ENCODE measurements at regions not wholly inside any gene's neighbourhood (a gene's known extent, or its start where the extent isn't known, plus 50 kb on each side); places are given as distances from the start of the nearest gene placed in this dataset.
"Not testable (repeated sequence)": the region's sequence is repeated elsewhere in the genome, so short reads cannot be mapped to it uniquely, and the experiment has no call there.

DNA sequence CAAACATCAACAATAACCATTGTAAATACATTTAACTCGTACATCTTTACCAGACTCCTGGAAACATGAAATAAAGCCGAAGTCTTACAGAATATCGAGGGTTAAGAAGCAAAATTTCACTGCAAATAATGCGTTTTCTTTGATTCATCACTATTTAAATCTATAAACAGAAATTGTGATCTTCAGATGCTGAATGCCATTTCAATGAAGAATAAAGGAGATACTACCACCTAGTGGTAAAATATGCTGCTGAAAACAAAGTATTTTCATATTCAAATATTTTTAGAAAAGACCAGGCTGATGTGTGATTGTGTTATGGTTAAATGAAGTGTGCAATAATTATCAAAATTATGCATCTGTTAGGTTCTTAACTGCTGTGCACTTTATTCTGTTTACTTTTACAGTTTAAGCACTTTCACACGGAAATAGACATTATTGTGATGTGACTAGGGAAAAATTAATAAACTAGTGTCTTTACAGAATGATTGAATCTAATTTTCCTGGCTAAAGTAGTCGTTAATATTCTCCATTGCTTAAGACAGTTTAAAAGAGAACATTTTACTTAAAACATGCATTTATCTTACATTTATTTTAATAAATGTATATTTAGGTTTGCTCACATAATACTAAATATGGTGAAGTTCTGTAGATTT lies 1093.1 kb downstream of the MRPL39 start:
- 34 to 41% (median 35%) methylated on average over 6 of the region's 6 CpGs for WGBS, 3 donors
- intact Hi-C loops (cut with DNase I): no loop called here
- ATAC-seq (no peak), DNase-seq (no peak)
- Histone ChIP-seq H3K4me1 (no peaks in the 10 kb centered on the region), H3K36me3 (ENCODE audit: insufficient read depth in 1 of 2, low read depth in 1 of 2) (no peaks in the 10 kb centered on the region), H3K4me3 (no peak overlapping the region), H3K9me3 (no peaks in the 10 kb centered on the region), H3K27me3 (ENCODE audit: insufficient read depth in 3 of 3, low read length in 2 of 3) (no peaks in the 10 kb centered on the region), H3K27ac (no peak overlapping the region)
- TF ChIP-seq, protein P1, sequence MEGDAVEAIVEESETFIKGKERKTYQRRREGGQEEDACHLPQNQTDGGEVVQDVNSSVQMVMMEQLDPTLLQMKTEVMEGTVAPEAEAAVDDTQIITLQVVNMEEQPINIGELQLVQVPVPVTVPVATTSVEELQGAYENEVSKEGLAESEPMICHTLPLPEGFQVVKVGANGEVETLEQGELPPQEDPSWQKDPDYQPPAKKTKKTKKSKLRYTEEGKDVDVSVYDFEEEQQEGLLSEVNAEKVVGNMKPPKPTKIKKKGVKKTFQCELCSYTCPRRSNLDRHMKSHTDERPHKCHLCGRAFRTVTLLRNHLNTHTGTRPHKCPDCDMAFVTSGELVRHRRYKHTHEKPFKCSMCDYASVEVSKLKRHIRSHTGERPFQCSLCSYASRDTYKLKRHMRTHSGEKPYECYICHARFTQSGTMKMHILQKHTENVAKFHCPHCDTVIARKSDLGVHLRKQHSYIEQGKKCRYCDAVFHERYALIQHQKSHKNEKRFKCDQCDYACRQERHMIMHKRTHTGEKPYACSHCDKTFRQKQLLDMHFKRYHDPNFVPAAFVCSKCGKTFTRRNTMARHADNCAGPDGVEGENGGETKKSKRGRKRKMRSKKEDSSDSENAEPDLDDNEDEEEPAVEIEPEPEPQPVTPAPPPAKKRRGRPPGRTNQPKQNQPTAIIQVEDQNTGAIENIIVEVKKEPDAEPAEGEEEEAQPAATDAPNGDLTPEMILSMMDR (IDR thresholded peaks at IDR 0.05): peak; percentile 23

DNA sequence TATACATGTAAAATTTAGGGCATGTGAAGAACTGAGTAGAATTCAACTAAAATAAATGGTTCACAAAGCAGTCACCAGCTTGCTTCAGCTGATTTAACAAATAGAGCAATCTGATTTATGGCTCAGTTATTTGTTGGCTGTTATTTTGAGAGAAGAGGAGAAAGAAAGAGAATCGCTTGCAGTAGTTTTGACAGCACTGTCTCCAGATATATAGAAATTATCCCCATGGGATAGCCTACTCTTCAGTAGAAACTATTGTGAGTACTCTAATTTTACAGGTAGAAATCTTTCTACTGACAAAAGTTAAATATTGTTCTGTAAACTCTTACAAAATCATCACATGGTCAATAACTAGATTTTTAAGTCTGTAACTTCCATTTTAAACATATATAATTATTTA lies 1098.2 kb downstream of the MRPL39 start:
- TF ChIP-seq, protein P1 (IDR thresholded peaks at IDR 0.05): no peak

DNA sequence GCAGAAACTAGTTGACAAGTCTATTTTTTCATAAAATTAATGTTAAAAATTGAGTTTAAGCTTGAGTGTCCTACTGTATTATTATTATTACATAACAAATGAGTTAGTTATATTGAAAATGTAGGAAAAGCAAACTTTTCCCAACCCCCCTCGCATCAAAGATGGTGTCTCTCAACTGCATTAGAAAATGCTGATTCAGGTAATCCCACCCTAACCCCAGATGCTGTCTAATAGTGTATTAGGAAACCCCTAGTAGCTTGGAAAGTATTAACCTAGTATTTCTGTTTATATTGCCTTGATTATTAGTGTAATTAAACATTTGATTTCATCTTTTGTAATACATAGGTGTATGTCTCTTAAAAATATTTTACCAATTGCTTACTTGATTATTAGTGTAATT lies 1120.3 kb downstream of the MRPL39 start:
- H3K4me3 ChIP-seq: no peak overlapping the region
- intact Hi-C loops (cut with DNase I): no loop called here
- H3K9me3 ChIP-seq: no peaks in the 10 kb centered on the region
- no peaks in the 10 kb centered on the region for H3K4me1 ChIP-seq
- DNase-seq (no peak), ATAC-seq (no peak)
- WGBS, 3 donors: 71 to 85% (median 82%) methylated on average over 1 of the region's 1 CpG
- H3K27me3 ChIP-seq (ENCODE audit: insufficient read depth in 3 of 3, low read length in 2 of 3): no peaks in the 10 kb centered on the region
- H3K27ac ChIP-seq: no peak overlapping the region
- TF ChIP-seq, protein P1 (IDR thresholded peaks at IDR 0.05): no peak
- H3K36me3 ChIP-seq (ENCODE audit: insufficient read depth in 1 of 2, low read depth in 1 of 2): no peaks in the 10 kb centered on the region

More for the DNA sequence above, 1098.2 kb downstream of the MRPL39 start:
- 89 to 94% (median 94%) methylated on average over 1 of the region's 1 CpG for WGBS, 3 donors
- DNase-seq: no peak
- no peaks in the 10 kb centered on the region for H3K27me3 ChIP-seq (ENCODE audit: insufficient read depth in 3 of 3, low read length in 2 of 3)
- no peak overlapping the region for H3K27ac ChIP-seq
- intact Hi-C loops (cut with DNase I): no loop called here
- H3K9me3 ChIP-seq: no peaks in the 10 kb centered on the region
- H3K4me3 ChIP-seq: no peak overlapping the region
- H3K4me1 ChIP-seq: no peaks in the 10 kb centered on the region
- no peak for ATAC-seq
- no peaks in the 10 kb centered on the region for H3K36me3 ChIP-seq (ENCODE audit: insufficient read depth in 1 of 2, low read depth in 1 of 2)

DNA sequence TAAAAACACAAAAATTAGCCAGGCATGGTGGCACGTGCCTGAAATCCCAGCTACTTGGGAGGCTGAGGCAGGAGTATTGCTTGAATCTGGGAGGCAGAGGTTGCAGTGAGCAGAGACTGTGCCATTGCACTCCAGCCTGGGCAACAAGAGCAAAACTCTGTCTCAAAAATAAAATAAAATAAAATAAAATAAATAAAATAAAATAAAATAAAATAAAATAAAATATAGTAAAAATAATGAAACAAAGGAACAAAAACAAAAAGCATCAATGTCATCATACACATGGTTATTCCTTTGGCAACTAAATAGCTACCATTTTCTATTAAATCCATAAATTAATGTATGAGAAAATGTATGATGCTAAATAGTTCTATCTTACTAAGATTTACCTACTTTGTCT lies 1123.9 kb downstream of the MRPL39 start:
- WGBS, 3 donors: 81 to 100% (median 89%) methylated on average over 1 of the region's 1 CpG
- intact Hi-C loops (cut with DNase I); ATAC-seq: not testable (repeated sequence)

DNA sequence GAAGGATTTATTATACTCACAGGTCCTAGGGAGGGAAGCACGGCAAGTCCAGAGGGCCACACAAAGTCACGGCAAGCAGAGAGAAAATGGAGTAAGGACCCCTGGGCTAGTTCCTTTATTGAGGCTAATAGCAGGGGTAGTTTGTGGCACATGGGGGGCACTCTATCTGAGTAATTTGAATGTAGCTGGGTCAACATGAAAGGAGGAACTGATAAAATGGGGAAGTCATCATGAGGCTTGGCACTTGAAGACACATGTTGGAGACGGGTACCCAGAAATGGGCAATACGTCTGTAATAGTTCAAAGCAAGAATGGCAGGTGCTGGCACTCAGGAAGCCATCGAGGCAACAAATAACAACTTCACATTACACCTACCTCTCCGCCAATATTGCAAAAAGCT lies 1136.4 kb downstream of the MRPL39 start:
- TF ChIP-seq, protein P1 (IDR thresholded peaks at IDR 0.05): no peak
- no peak for DNase-seq
- WGBS, 3 donors: 53 to 68% (median 61%) methylated on average over 6 of the region's 6 CpGs
- ATAC-seq: no peak
- Histone ChIP-seq H3K36me3 (ENCODE audit: insufficient read depth in 1 of 2, low read depth in 1 of 2) (no peaks in the 10 kb centered on the region), H3K27me3 (ENCODE audit: insufficient read depth in 3 of 3, low read length in 2 of 3) (no peaks in the 10 kb centered on the region), H3K4me3 (no peak overlapping the region), H3K27ac (no peak overlapping the region), H3K9me3 (peaks cover 4% of the 10 kb centered on the region), H3K4me1 (no peaks in the 10 kb centered on the region)
- intact Hi-C loops (cut with DNase I): no loop called here

More for the DNA sequence above, 1123.9 kb downstream of the MRPL39 start:
- not testable (repeated sequence) for H3K4me1 ChIP-seq; H3K27me3 ChIP-seq (ENCODE audit: insufficient read depth in 3 of 3, low read length in 2 of 3); H3K36me3 ChIP-seq (ENCODE audit: insufficient read depth in 1 of 2, low read depth in 1 of 2); DNase-seq; H3K9me3 ChIP-seq; H3K4me3 ChIP-seq; H3K27ac ChIP-seq

Data from psoas muscle (tissue), 7 donors.